ENCODE measurements at regions not wholly inside any gene's neighbourhood (a gene's known extent, or its start where the extent isn't known, plus 50 kb on each side); places are given as distances from the start of the nearest gene placed in this dataset.

- H4K20me1 ChIP-seq (ENCODE audit: control insufficient read depth, insufficient read depth, insufficient read length): no peaks in the 10 kb centered on the region
- no peak overlapping the region for H4K5ac ChIP-seq (ENCODE audit: insufficient read length, low read depth, low read length)
- H2AFZ ChIP-seq (ENCODE audit: low read length): no peak overlapping the region
- H3K4me1 ChIP-seq (ENCODE audit: insufficient read depth, low read length): no peaks in the 10 kb centered on the region; the same call in 1 of the 2 replicates
- H3K56ac ChIP-seq (ENCODE audit: insufficient read length, low read depth, low read length): no peak overlapping the region
- no peak for TF ChIP-seq CTCF (conservative IDR thresholded peaks at IDR 0.05)
- no peaks in the 10 kb centered on the region for H3K27me3 ChIP-seq (ENCODE audit: insufficient read depth, low read length)
- no peak overlapping the region for H3K4me2 ChIP-seq (ENCODE audit: insufficient read depth, insufficient read length, low read length)
- H3K23ac ChIP-seq (ENCODE audit: insufficient read length, low read depth, low read length): no peak overlapping the region
- no peak overlapping the region for H2BK5ac ChIP-seq (ENCODE audit: insufficient read length, low read length)
- H3K9me3 ChIP-seq (ENCODE audit: control insufficient read depth, low read depth, low read length): no peaks in the 10 kb centered on the region
- no peak overlapping the region for H3K9ac ChIP-seq (ENCODE audit: extremely low read depth, insufficient read length, low read length)
- H3K18ac ChIP-seq (ENCODE audit: insufficient read length, low read depth, low read length): no peak overlapping the region
- H3K79me1 ChIP-seq (ENCODE audit: insufficient read depth, low read depth, low read length, poor library complexity, severe bottlenecking): no peaks in the 10 kb centered on the region
- no peak overlapping the region for H2BK15ac ChIP-seq (ENCODE audit: low read depth, low read length)
- no peak overlapping the region for H4K91ac ChIP-seq (ENCODE audit: insufficient read length, low read depth, low read length)
- H3K4me3 Mint-ChIP-seq: no peak overlapping the region
- H3K14ac ChIP-seq (ENCODE audit: insufficient read depth, low read length): no peak overlapping the region
- H3K4me1 Mint-ChIP-seq: peaks cover 21 to 28% of the 10 kb centered on the region in 2 experiments
- no peak overlapping the region for H2BK120ac ChIP-seq (ENCODE audit: low read depth, low read length, poor library complexity, severe bottlenecking)
- H2BK12ac ChIP-seq (ENCODE audit: insufficient read length, low read depth, low read length): no peak overlapping the region
- H3K36me3 Mint-ChIP-seq (ENCODE audit: insufficient read depth in 1 of 3, low read depth in 3 of 3): peaks cover 0 to 4% (median 2%) of the 10 kb centered on the region in 3 experiments; a peak in 2 of 7 replicates
- H2AK5ac ChIP-seq (ENCODE audit: insufficient read length, low read length): no peak overlapping the region
- no peaks in the 10 kb centered on the region for H3K9me3 Mint-ChIP-seq
- no peak overlapping the region for H4K8ac ChIP-seq (replicated peaks; ENCODE audit: insufficient read length, low read depth, low read length)
- no peak overlapping the region for H3K27ac Mint-ChIP-seq
- H3K27ac ChIP-seq (ENCODE audit: insufficient read length, low read depth, low read length): no peak overlapping the region
- no peak overlapping the region for H2BK20ac ChIP-seq (ENCODE audit: low read depth, low read length, poor library complexity, severe bottlenecking)
- WGBS (ENCODE audit: extremely low coverage, insufficient read length, low lambda C conversion rate): no CpG with 5 or more reads among the region's 2 CpGs
- H3K23me2 ChIP-seq (ENCODE audit: insufficient read length, low read depth, low read length, poor library complexity, severe bottlenecking): no peaks in the 10 kb centered on the region
- no peak for DNase-seq
- no peaks in the 10 kb centered on the region for H3K79me2 ChIP-seq (ENCODE audit: insufficient read depth, low read length)
- no peak overlapping the region for H3T11ph ChIP-seq (ENCODE audit: low read length)
- no peaks in the 10 kb centered on the region for H3K27me3 Mint-ChIP-seq (ENCODE audit: low read depth)
- H3K4ac ChIP-seq (ENCODE audit: low read depth, low read length): no peak overlapping the region
Measured at GRCh38 chr14:53350429-53350828, 197.3 kb upstream of the DDHD1 start.
